ENCODE measurements at regions not wholly inside any gene's neighbourhood (a gene's known extent, or its start where the extent isn't known, plus 50 kb on each side); places are given as distances from the start of the nearest gene placed in this dataset.

DNA sequence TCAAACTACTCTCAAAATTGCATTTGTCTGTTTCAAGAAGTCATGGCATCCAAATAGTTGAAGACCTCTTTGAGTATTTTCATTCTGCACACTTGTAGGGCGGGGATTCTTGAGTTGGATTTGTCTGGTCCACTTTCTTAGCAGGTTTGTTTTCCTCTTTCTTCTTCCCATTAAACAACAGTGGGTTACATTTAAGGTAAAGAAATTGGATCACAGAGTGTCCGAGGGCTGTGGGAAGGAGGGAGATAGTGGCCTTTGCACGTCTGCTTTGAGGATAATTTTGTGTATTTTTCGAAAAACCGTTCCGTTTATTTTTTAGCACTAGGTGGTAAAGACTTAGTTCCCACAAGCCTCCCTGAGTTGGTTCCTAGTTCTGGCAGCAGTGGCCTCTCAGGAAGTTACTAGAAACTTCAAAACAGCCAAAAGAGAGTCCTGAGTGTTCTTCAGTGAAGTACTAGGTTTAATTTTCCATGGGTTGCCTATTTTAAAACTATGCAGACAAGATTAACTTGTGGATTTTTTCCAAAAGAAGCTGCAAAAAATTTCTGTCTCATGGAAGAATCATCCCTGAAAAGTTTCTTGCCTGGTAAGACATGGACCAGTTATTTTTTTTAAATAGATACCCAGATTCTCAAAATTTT lies 107.9 kb downstream of the CDC42EP3 start:
- Histone ChIP-seq H3K4me3 (ENCODE audit: low read depth in 1 of 2, low read length in 2 of 2) (no peak overlapping the region), H3K9ac (ENCODE audit: low read depth in 1 of 2, low read length in 2 of 2) (no peak overlapping the region), H3K36me3 (ENCODE audit: control insufficient read depth in 1 of 2, insufficient read depth in 2 of 2, low read length in 2 of 2) (no peaks in the 10 kb centered on the region), H3K4me1 (ENCODE audit: control insufficient read depth in 1 of 2, insufficient read depth in 2 of 2, low read length in 2 of 2) (no peaks in the 10 kb centered on the region), H3K9me3 (ENCODE audit: control insufficient read depth in 1 of 2, low read length in 2 of 2) (no peaks in the 10 kb centered on the region), H3K27ac (ENCODE audit: low read depth, low read length) (no peak overlapping the region), H3K27me3 (ENCODE audit: control insufficient read depth in 1 of 2, insufficient read depth in 2 of 2, low read length in 2 of 2) (no peaks in the 10 kb centered on the region)

DNA sequence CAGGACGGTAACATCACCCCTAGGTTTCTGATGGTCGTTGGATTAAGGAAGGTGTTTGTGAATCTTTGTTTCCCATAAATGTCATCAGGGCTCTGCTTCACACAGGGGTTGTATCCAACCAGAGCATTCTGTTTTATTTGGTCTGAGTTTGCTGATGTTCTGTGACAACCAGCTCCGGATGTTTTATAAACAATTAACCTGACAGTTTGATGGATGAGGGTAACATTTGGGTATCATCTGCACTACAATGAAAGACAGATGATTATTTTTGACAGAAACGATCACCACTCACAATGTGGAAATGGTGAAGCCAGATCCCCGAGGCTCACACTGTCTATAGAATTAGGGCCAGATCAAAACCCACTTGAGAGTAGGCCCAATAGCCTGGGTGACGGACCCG lies 107.1 kb downstream of the CDC42EP3 start:
- Histone ChIP-seq H3K9ac (ENCODE audit: low read depth in 1 of 2, low read length in 2 of 2) (no peak overlapping the region), H3K4me3 (ENCODE audit: low read depth in 1 of 2, low read length in 2 of 2) (no peak overlapping the region), H3K27me3 (ENCODE audit: control insufficient read depth in 1 of 2, insufficient read depth in 2 of 2, low read length in 2 of 2) (no peaks in the 10 kb centered on the region), H3K27ac (ENCODE audit: low read depth, low read length) (no peak overlapping the region), H3K9me3 (ENCODE audit: control insufficient read depth in 1 of 2, low read length in 2 of 2) (no peaks in the 10 kb centered on the region), H3K4me1 (ENCODE audit: control insufficient read depth in 1 of 2, insufficient read depth in 2 of 2, low read length in 2 of 2) (no peaks in the 10 kb centered on the region), H3K36me3 (ENCODE audit: control insufficient read depth in 1 of 2, insufficient read depth in 2 of 2, low read length in 2 of 2) (no peaks in the 10 kb centered on the region)

DNA sequence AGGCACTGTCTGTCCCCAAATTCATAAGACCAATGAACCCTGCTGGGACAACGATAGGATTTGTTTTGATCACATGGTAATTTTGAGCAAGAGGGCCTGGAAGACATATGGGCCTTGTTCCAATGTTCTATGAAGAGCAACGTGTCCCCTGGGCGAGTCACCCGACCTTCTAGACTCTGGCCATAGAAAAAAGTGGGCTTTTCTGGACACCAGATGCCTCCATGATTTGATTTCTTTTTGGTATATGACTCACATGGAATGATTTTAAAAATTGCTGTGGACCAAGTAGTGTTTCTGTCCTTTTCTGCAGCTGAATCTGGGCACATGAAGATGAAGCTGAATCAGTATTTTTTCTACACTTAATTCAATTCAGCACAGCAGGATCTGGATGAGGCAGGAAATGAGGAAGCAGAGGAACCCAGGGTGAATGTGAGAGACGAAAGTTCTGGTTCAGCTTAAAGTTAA lies 104.9 kb downstream of the CDC42EP3 start:
- no peak overlapping the region for H3K4me3 ChIP-seq (ENCODE audit: low read depth in 1 of 2, low read length in 2 of 2)
- no peak overlapping the region for H3K9ac ChIP-seq (ENCODE audit: low read depth in 1 of 2, low read length in 2 of 2)
- peaks cover 0 to 5% of the 10 kb centered on the region in 2 donors for H3K4me1 ChIP-seq (ENCODE audit: control insufficient read depth in 1 of 2, insufficient read depth in 2 of 2, low read length in 2 of 2)
- no peaks in the 10 kb centered on the region for H3K27me3 ChIP-seq (ENCODE audit: control insufficient read depth in 1 of 2, insufficient read depth in 2 of 2, low read length in 2 of 2)
- H3K36me3 ChIP-seq (ENCODE audit: control insufficient read depth in 1 of 2, insufficient read depth in 2 of 2, low read length in 2 of 2), result no peaks in the 10 kb centered on the region
- no peaks in the 10 kb centered on the region for H3K9me3 ChIP-seq (ENCODE audit: control insufficient read depth in 1 of 2, low read length in 2 of 2)
- H3K27ac ChIP-seq (ENCODE audit: low read depth, low read length), result no peak overlapping the region

DNA sequence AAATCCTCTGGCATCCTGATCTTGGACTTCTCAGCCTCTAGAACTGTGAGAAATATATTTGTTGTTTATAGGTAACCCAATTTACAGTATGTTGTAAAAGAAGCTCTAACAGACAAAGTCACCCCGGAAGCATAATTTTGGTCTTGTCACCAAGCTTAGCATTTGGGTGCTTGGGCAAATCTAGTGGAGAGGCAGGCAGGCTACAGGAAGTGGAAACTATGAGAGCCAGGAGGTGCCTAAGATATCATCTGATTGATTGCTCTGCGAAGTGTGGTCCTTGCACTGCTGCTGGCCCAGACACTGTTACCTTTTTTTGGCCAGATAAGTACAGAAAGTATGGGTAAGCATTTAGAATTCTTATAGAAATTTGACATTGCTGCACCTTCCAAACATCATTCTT lies 102.9 kb downstream of the CDC42EP3 start:
- no peaks in the 10 kb centered on the region for H3K27me3 ChIP-seq (ENCODE audit: control insufficient read depth in 1 of 2, insufficient read depth in 2 of 2, low read length in 2 of 2)
- no peak overlapping the region for H3K4me3 ChIP-seq (ENCODE audit: low read depth in 1 of 2, low read length in 2 of 2)
- no peak overlapping the region for H3K9ac ChIP-seq (ENCODE audit: low read depth in 1 of 2, low read length in 2 of 2)
- no peaks in the 10 kb centered on the region for H3K36me3 ChIP-seq (ENCODE audit: control insufficient read depth in 1 of 2, insufficient read depth in 2 of 2, low read length in 2 of 2)
- H3K27ac ChIP-seq (ENCODE audit: low read depth, low read length), result no peak overlapping the region
- H3K4me1 ChIP-seq (ENCODE audit: control insufficient read depth in 1 of 2, insufficient read depth in 2 of 2, low read length in 2 of 2), result peaks cover 0 to 5% of the 10 kb centered on the region in 2 donors
- no peaks in the 10 kb centered on the region for H3K9me3 ChIP-seq (ENCODE audit: control insufficient read depth in 1 of 2, low read length in 2 of 2)

DNA sequence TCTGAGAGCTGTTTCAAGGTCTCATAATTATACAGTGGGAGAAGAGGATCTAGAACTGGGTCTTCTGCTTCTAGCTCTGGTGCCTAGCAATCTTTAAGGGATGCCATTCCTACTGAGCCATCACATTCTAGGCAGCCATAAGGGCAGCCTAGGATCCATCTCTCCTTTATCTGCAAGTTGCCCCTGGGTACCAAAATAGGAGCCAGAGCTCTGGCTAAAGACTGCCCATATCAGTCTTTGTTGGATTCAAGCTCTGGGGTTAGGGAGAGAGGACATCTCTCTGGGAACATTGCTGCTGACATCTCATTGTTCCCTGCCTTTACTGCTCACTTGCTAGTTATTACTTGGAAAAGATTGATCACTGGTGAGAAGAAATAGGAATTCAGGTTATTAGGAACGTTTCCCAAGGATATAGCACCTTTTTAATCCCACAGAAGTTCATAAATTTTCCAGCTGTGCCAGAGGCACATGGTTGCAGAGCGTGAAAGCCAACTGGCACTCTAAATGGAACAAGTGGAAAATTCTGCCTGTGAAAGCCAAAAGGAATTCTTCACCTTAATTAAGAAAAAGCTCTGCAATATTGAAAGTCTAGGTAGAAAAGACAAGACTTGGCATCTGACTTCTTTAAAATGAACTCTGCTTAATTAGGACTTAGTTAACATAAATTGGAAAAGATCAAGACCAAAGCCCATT lies 102.2 kb downstream of the CDC42EP3 start:
- Histone ChIP-seq H3K4me3 (ENCODE audit: low read depth in 1 of 2, low read length in 2 of 2) (no peak overlapping the region), H3K27me3 (ENCODE audit: control insufficient read depth in 1 of 2, insufficient read depth in 2 of 2, low read length in 2 of 2) (no peaks in the 10 kb centered on the region), H3K9me3 (ENCODE audit: control insufficient read depth in 1 of 2, low read length in 2 of 2) (no peaks in the 10 kb centered on the region), H3K36me3 (ENCODE audit: control insufficient read depth in 1 of 2, insufficient read depth in 2 of 2, low read length in 2 of 2) (no peaks in the 10 kb centered on the region), H3K4me1 (ENCODE audit: control insufficient read depth in 1 of 2, insufficient read depth in 2 of 2, low read length in 2 of 2) (peaks cover 0 to 5% of the 10 kb centered on the region in 2 donors), H3K27ac (ENCODE audit: low read depth, low read length) (no peak overlapping the region), H3K9ac (ENCODE audit: low read depth in 1 of 2, low read length in 2 of 2) (no peak overlapping the region)

DNA sequence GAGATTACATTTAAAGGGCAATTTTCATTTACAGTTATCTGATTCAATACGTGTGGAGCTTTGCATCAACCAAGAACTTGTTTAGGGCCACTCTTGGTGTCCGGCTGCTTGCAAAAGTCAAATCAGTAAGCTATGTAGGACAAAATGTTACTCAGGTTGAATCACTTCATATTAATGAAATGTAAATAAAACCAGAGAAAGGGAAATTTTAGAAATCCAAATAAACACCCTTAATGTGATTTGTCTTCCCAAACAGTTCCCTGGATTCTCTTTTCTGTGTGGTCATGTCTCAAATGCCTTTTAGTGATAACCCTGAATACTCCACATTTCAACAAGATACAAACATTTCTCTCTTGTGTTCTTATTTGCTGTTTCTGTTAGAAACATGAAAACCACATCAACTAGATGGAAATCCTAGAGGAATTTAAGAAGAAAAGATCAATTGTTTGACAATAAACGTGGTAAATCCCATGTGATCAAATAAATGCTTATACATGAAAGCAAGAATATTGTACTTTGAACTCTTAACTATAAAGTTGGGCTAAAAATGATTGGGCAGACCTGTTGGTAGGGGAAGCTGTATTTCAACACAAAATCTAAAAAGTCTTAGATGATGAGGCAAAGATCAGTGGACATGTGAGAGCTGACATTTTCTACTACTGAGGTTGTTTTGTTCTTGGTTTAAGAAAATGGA lies 101.3 kb downstream of the CDC42EP3 start:
- no peaks in the 10 kb centered on the region for H3K9me3 ChIP-seq (ENCODE audit: control insufficient read depth in 1 of 2, low read length in 2 of 2)
- H3K27ac ChIP-seq (ENCODE audit: low read depth, low read length), result no peak overlapping the region
- no peak overlapping the region for H3K4me3 ChIP-seq (ENCODE audit: low read depth in 1 of 2, low read length in 2 of 2)
- no peaks in the 10 kb centered on the region for H3K27me3 ChIP-seq (ENCODE audit: control insufficient read depth in 1 of 2, insufficient read depth in 2 of 2, low read length in 2 of 2)
- peaks cover 0 to 5% of the 10 kb centered on the region in 2 donors for H3K4me1 ChIP-seq (ENCODE audit: control insufficient read depth in 1 of 2, insufficient read depth in 2 of 2, low read length in 2 of 2)
- no peak overlapping the region for H3K9ac ChIP-seq (ENCODE audit: low read depth in 1 of 2, low read length in 2 of 2)
- H3K36me3 ChIP-seq (ENCODE audit: control insufficient read depth in 1 of 2, insufficient read depth in 2 of 2, low read length in 2 of 2), result no peaks in the 10 kb centered on the region

DNA sequence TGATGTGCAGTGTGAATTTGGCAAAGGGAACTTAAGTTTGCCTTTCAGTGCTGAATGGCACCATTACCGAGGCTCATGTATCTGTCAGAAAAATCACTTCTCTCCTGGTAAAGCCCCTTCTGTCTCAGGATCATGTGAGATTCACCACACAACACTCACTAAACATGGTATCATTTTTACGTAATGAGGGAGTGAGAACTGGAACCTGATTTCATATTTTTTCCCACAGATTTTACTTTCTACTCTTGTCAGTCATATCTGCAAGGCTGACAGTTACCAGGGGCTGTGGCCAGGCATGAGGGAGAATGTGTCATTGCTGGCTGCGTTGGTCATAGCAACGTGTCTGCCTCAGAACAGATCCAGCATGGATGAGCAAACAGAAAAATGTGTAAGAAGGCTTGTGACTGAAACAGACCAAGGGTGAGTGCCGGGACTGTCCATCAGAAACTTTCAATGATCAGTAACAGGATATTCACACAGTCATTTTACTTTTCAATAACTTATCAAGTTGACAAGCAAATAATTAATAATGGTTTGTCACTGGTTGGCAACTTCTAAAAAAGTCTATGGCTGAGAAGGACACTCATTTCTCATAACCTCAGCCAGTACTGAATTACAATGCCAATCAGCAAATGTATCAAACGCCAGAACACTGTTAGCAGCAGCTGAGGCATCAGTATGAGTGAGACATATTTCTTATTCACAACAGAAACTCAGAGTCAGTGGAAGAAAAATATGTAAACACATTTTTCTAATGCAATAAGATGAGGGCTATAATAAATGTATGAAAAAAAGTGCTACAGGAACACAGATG lies 100.5 kb downstream of the CDC42EP3 start:
- no peak overlapping the region for H3K4me3 ChIP-seq (ENCODE audit: low read depth in 1 of 2, low read length in 2 of 2)
- no peaks in the 10 kb centered on the region for H3K27me3 ChIP-seq (ENCODE audit: control insufficient read depth in 1 of 2, insufficient read depth in 2 of 2, low read length in 2 of 2)
- H3K9ac ChIP-seq (ENCODE audit: low read depth in 1 of 2, low read length in 2 of 2), result no peak overlapping the region
- H3K4me1 ChIP-seq (ENCODE audit: control insufficient read depth in 1 of 2, insufficient read depth in 2 of 2, low read length in 2 of 2), result peaks cover 0 to 5% of the 10 kb centered on the region in 2 donors
- H3K9me3 ChIP-seq (ENCODE audit: control insufficient read depth in 1 of 2, low read length in 2 of 2), result no peaks in the 10 kb centered on the region
- no peak overlapping the region for H3K27ac ChIP-seq (ENCODE audit: low read depth, low read length)
- no peaks in the 10 kb centered on the region for H3K36me3 ChIP-seq (ENCODE audit: control insufficient read depth in 1 of 2, insufficient read depth in 2 of 2, low read length in 2 of 2)

DNA sequence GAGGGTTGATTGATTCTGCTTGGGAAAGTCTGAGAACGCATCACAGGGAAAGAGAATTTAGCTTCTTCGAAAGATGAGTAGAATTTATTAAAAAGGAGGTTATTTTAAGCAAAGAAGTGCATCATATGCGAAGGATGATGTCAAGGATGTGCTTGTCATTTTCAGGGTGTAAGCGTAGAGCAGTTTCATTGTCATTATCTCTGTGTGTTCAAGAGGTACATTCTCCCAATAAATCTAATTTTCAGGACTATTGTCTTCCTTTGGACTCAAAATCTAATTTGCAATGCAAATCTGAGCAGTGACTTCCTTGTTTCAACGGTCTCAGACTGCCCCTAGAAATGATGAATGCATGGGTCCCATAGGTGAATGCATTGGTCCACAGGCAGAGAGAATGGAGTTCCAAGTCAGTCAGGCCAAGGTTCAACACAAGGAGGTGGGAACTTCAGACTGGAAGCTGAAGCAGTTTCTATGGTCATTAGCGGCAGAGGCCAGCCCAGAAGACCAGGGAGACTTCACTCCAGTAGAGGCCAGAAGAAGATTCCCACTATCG lies 99.8 kb downstream of the CDC42EP3 start:
- Histone ChIP-seq H3K9ac (ENCODE audit: low read depth in 1 of 2, low read length in 2 of 2) (no peak overlapping the region), H3K27ac (ENCODE audit: low read depth, low read length) (no peak overlapping the region)

DNA sequence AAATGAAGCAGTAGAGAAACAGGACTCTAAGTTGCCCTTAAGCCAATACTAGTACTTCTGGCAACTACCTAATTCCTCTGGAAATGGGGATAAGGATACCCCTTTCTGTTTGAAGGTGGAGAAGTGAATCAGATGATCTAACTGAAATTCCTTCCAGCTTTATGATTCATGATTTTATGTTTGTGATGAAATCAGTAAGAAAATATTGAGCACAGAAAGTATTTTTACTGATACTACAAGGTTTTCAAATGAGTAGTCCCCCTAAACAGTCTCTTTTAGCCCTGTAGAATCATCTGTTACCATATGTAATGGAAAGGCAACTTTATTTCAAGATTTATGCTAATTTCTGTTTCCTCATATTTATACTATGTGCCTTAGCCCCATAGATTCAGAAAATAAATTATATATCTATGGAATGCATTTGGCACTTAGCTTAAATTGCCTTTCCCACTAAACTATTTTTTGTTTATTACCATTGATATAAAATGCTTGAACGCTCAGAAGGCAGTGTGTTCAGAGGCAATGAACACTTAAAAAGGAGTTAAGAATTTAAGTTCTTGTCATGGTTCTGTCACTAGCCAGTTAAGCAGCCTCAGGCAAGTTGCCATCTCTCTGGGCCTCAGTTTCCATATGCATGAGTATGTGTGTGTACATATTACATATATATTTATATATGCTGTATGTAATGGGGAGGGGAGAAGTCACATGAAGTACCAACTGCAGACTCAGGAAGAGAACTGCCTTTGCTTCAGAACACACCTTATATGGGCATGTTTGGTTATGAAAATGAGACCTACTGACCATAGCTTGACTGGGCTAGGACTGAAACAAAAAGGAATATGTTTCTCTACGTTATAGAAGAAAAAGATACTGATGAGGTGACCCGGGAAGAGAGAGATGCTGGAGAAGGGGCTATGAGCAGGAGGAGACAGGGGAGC lies 97.7 kb downstream of the CDC42EP3 start:
- H3K9me3 ChIP-seq (ENCODE audit: control insufficient read depth in 1 of 2, low read length in 2 of 2), result no peaks in the 10 kb centered on the region
- no peaks in the 10 kb centered on the region for H3K36me3 ChIP-seq (ENCODE audit: control insufficient read depth in 1 of 2, insufficient read depth in 2 of 2, low read length in 2 of 2)
- H3K27ac ChIP-seq (ENCODE audit: low read depth, low read length), result no peak overlapping the region
- peaks cover 0 to 5% of the 10 kb centered on the region in 2 donors for H3K4me1 ChIP-seq (ENCODE audit: control insufficient read depth in 1 of 2, insufficient read depth in 2 of 2, low read length in 2 of 2)
- no peak overlapping the region for H3K4me3 ChIP-seq (ENCODE audit: low read depth in 1 of 2, low read length in 2 of 2)
- H3K27me3 ChIP-seq (ENCODE audit: control insufficient read depth in 1 of 2, insufficient read depth in 2 of 2, low read length in 2 of 2), result no peaks in the 10 kb centered on the region
- H3K9ac ChIP-seq (ENCODE audit: low read depth in 1 of 2, low read length in 2 of 2), result no peak overlapping the region

More for the DNA sequence above, 99.8 kb downstream of the CDC42EP3 start:
- H3K9me3 ChIP-seq (ENCODE audit: control insufficient read depth in 1 of 2, low read length in 2 of 2), result no peaks in the 10 kb centered on the region
- H3K36me3 ChIP-seq (ENCODE audit: control insufficient read depth in 1 of 2, insufficient read depth in 2 of 2, low read length in 2 of 2), result no peaks in the 10 kb centered on the region
- H3K4me1 ChIP-seq (ENCODE audit: control insufficient read depth in 1 of 2, insufficient read depth in 2 of 2, low read length in 2 of 2), result peaks cover 0 to 5% of the 10 kb centered on the region in 2 donors
- no peaks in the 10 kb centered on the region for H3K27me3 ChIP-seq (ENCODE audit: control insufficient read depth in 1 of 2, insufficient read depth in 2 of 2, low read length in 2 of 2)
- H3K4me3 ChIP-seq (ENCODE audit: low read depth in 1 of 2, low read length in 2 of 2), result no peak overlapping the region

All from duodenal mucosa (tissue), 2 donors.